Activated naive CD4-positive, alpha-beta T cell treated with anti-CD3 and anti-CD28 coated beads, Interleukin-2, amount 50 U/mL, for 24 hours (primary cell): ENCODE measurements at regions not wholly inside any gene's neighbourhood (a gene's known extent, or its start where the extent isn't known, plus 50 kb on each side); places are given as distances from the start of the nearest gene placed in this dataset.

Experiments used
- H3K27ac Mint-ChIP-seq: one replicate; pipeline ENCODE4 v1.8.0; 2021; ENCODE audit warnings: mild to moderate bottlenecking, mixed read lengths
- H3K27me3 Mint-ChIP-seq: one replicate; pipeline ENCODE4 v1.8.0; 2021; ENCODE audit warnings: mixed read lengths
- H3K36me3 Mint-ChIP-seq: one replicate; pipeline ENCODE4 v1.8.0; 2021; ENCODE audit warnings: mixed read lengths
- H3K4me1 Mint-ChIP-seq: one replicate; pipeline ENCODE4 v1.8.0; 2021; ENCODE audit warnings: mixed read lengths
- H3K4me3 Mint-ChIP-seq: one replicate; pipeline ENCODE4 v1.8.0; 2021; ENCODE audit warnings: mild to moderate bottlenecking, mixed read lengths
- H3K9me3 Mint-ChIP-seq: one replicate; pipeline ENCODE4 v1.8.0; 2021; ENCODE audit warnings: mixed read lengths

DNA sequence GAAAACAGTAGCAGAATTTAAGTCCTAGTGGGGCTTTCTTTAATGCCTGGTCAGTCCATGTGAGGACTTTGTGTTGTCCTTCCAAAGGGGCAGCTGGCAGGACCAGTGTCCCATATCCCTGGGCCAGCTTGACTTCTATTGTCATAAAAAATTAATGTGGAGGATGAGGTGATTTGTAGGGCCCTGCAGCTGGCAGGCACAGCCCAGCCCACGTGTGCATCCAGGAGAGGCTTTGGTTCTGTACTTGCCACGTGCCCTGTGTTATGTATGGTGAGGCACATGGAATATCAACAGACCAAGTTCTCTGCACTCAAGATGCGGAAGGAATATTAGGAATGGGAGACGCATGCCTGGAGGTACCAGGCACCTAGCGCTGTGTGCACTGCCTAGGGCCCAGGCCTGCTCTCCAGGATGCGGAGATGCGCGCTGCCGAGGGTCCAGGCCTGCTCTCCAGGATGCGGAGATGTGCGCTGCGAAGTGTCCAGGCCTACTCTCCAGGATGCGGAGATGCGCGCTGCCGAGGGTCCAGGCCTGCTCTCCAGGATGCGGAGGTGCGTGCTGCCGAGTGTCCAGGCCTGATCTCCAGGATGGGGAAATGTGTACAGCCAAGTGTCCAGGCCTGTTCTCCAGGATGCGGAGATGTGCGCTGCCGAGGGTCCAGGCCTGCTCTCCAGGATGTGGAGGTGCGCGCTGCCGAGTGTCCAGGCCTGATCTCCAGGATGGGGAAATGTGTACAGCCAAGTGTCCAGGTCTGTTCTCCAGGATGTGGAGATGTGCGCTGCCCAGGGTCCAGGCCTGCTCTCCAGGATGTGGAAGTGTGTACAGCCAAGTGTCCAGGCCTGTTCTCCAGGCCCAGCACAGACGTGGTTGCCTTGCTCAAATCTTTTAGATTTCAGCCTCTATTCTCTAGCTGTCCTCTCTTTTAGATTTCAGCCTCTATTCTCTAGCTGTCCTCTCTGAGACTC, 183.3 kb upstream of the ROPN1 start:
- Mint-ChIP-seq H3K9me3 (no peaks in the 10 kb centered on the region), H3K27ac (no peak overlapping the region), H3K27me3 (no peaks in the 10 kb centered on the region)

GRCh38 chr3:124177071-124177470, 185.1 kb upstream of the ROPN1 start:
- no peaks in the 10 kb centered on the region for H3K27me3 Mint-ChIP-seq
- H3K4me3 Mint-ChIP-seq, result no peak overlapping the region
- no peak overlapping the region for H3K27ac Mint-ChIP-seq
- H3K4me1 Mint-ChIP-seq, result no peaks in the 10 kb centered on the region
- H3K36me3 Mint-ChIP-seq, result no peaks in the 10 kb centered on the region
- H3K9me3 Mint-ChIP-seq, result no peaks in the 10 kb centered on the region

More for the DNA sequence above, 183.3 kb upstream of the ROPN1 start:
- Mint-ChIP-seq H3K4me1 (no peaks in the 10 kb centered on the region), H3K36me3 (no peaks in the 10 kb centered on the region), H3K4me3 (no peak overlapping the region)

DNA sequence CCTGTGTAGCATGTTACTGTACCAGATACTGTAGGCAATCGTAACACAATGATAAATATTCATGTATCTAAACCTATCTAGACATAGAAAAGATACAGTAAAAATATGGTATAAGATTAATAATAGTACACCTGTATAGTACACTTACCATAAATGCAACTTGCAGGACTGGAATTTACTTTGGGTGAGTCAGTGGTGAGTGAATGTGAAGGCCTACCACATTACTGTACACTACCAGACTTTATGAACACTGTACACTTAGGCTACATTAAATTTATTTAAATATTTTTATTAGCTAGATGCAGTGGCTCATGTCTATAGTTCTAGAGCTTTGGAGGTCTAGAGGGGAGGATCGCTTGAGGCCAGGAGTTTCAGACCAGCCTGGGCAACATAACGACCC, 186.6 kb upstream of the ROPN1 start:
- Mint-ChIP-seq H3K4me3 (no peak overlapping the region), H3K27me3 (no peaks in the 10 kb centered on the region), H3K36me3 (no peaks in the 10 kb centered on the region), H3K4me1 (no peaks in the 10 kb centered on the region), H3K27ac (no peak overlapping the region), H3K9me3 (no peaks in the 10 kb centered on the region)

DNA sequence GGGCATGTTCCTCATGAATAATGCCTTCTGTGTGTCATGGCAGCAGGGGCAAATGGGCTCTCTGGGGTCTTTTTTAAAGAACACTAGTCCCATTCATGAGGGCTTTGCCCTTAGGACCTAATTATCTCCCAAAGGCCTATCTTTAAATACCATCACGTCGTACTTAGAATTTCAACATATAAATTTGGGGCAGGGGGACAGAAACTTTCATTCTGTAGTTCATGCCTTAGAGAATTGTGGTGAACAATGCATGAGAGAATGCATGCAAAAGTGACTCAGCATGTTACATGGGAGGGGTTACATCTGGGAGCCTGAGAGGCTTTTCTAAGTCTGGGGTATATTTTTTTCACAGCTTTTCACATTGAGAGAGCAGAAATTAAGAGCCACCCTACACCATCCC, 208.5 kb upstream of the ROPN1 start:
- Mint-ChIP-seq H3K9me3 (no peaks in the 10 kb centered on the region), H3K4me1 (no peaks in the 10 kb centered on the region), H3K4me3 (no peak overlapping the region), H3K27me3 (peaks cover 12% of the 10 kb centered on the region), H3K36me3 (no peaks in the 10 kb centered on the region), H3K27ac (no peak overlapping the region)

DNA sequence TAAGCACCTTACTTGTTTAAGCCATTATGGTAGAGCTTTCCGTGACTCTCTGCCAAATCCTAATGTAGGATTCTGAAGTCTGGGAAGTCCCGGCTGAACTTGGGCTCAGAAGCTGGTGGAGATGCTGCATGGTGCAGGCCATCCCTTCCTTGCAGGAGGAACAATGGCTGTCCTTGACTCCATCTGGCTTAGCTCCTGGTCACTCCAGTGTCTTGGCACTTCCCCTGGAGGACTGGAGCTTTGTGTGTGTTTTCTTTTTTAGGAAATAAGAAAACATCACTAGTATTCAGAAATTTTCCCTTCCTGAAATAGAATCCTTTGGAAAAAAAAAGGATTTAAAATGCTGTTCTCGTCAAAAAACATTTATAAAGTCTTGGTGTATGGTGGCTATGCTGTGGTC, 209.3 kb upstream of the ROPN1 start:
- H3K4me3 Mint-ChIP-seq, result no peak overlapping the region
- H3K36me3 Mint-ChIP-seq, result no peaks in the 10 kb centered on the region
- no peaks in the 10 kb centered on the region for H3K4me1 Mint-ChIP-seq
- no peaks in the 10 kb centered on the region for H3K9me3 Mint-ChIP-seq
- H3K27me3 Mint-ChIP-seq, result peaks cover 15% of the 10 kb centered on the region
- no peak overlapping the region for H3K27ac Mint-ChIP-seq

GRCh38 chr3:124201786-124202185, 209.9 kb upstream of the ROPN1 start:
- H3K27ac Mint-ChIP-seq, result no peak overlapping the region
- no peaks in the 10 kb centered on the region for H3K4me1 Mint-ChIP-seq
- H3K9me3 Mint-ChIP-seq, result no peaks in the 10 kb centered on the region
- no peak overlapping the region for H3K4me3 Mint-ChIP-seq
- H3K36me3 Mint-ChIP-seq, result no peaks in the 10 kb centered on the region
- peaks cover 16% of the 10 kb centered on the region for H3K27me3 Mint-ChIP-seq

DNA sequence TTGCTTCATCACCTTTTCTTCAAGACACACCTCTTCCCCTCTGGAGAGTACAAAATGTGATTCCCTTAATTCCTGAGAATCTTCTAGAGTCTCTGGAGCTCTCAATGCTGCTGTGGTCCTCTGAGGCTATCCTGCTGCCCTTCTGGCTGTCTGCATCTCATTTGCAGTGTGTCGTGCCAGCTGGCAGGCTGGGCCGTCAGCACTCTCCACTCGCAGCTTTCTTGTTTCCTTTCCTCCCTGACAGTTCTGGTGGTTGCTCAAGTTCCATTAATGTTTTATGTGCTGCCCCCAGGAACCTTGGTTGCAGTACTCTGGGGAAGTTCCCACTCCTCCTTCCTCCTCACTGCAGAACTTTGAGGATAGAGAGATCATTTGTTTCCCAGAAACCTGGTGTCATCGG, 210.8 kb upstream of the ROPN1 start:
- H3K36me3 Mint-ChIP-seq, result no peaks in the 10 kb centered on the region
- no peaks in the 10 kb centered on the region for H3K4me1 Mint-ChIP-seq
- no peak overlapping the region for H3K27ac Mint-ChIP-seq
- no peaks in the 10 kb centered on the region for H3K9me3 Mint-ChIP-seq
- H3K27me3 Mint-ChIP-seq, result peaks cover 16% of the 10 kb centered on the region
- no peak overlapping the region for H3K4me3 Mint-ChIP-seq

- Mint-ChIP-seq H3K27me3 (peaks cover 14% of the 10 kb centered on the region), H3K4me1 (no peaks in the 10 kb centered on the region), H3K36me3 (no peaks in the 10 kb centered on the region), H3K4me3 (no peak overlapping the region), H3K9me3 (peaks cover 3% of the 10 kb centered on the region), H3K27ac (no peak overlapping the region)
Measured at GRCh38 chr3:124203292-124203691, 211.4 kb upstream of the ROPN1 start.

- Mint-ChIP-seq H3K4me3 (no peak overlapping the region), H3K4me1 (no peaks in the 10 kb centered on the region), H3K9me3 (peaks cover 3% of the 10 kb centered on the region), H3K27ac (no peak overlapping the region), H3K36me3 (no peaks in the 10 kb centered on the region), H3K27me3 (peaks cover 14% of the 10 kb centered on the region)
Measured at GRCh38 chr3:124206225-124207055, 214.5 kb upstream of the ROPN1 start.

GRCh38 chr3:124207077-124207476, 215.2 kb upstream of the ROPN1 start:
- H3K36me3 Mint-ChIP-seq, result no peaks in the 10 kb centered on the region

DNA sequence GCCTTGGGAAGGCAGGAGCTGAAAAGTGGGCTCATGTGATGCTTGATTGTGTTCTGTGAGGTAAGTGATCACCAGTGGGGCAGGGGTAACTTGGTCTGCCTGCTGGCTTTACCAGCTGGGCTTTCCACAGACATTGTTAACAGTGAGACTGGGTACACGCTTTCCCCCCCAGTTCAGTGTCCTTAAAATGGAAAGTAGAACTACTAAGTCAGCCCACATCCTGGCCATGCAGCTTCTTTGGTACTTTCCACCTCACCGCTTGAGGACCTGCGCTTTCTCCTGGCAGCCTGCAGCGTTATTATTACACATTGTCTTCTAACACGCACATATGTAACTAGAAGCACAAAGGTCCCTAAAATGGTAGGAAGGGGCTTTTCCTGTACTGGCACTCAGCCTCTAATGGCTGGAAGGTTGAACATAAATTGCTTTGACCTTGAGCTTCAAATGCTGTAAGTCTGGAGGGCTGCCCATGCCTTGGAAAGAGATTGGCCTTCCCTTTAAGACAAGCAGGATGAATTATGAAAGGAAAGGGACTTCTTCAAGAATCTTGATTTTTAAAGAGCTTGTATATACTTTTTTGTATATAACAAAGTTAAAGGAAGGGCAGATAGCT, 216.1 kb upstream of the ROPN1 start:
- Mint-ChIP-seq H3K27me3 (peaks cover 14% of the 10 kb centered on the region), H3K9me3 (peaks cover 3% of the 10 kb centered on the region), H3K36me3 (no peaks in the 10 kb centered on the region), H3K27ac (no peak overlapping the region), H3K4me3 (no peak overlapping the region), H3K4me1 (no peaks in the 10 kb centered on the region)

More at GRCh38 chr3:124207077-124207476, 215.2 kb upstream of the ROPN1 start:
- Mint-ChIP-seq H3K9me3 (peaks cover 3% of the 10 kb centered on the region), H3K4me1 (no peaks in the 10 kb centered on the region), H3K27ac (no peak overlapping the region), H3K27me3 (peaks cover 12% of the 10 kb centered on the region), H3K4me3 (no peak overlapping the region)

GRCh38 chr3:124209426-124209825, 217.5 kb upstream of the ROPN1 start:
- H3K9me3 Mint-ChIP-seq, result peaks cover 3% of the 10 kb centered on the region
- H3K27me3 Mint-ChIP-seq, result peaks cover 14% of the 10 kb centered on the region
- H3K27ac Mint-ChIP-seq, result no peak overlapping the region
- no peaks in the 10 kb centered on the region for H3K4me1 Mint-ChIP-seq
- H3K4me3 Mint-ChIP-seq, result no peak overlapping the region
- H3K36me3 Mint-ChIP-seq, result no peaks in the 10 kb centered on the region

DNA sequence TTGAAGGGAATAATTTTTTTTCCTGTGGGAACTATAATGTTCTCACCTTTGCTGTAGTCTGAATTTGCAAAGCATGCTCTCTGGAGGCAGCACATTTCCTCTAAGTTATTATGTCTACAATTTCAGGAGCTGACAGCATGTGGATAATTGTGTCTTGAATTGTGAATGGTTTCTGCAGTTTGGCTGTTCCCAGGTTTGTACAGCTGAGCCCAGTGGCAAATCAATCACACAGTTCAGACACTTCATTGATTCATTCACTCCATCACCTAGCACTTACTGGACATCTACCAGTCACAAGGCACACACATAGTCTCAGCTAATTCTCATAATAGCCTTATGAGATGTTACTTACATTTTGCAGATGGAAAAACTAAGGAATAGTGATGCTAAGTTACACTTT, 219.0 kb upstream of the ROPN1 start:
- Mint-ChIP-seq H3K9me3 (peaks cover 3% of the 10 kb centered on the region), H3K4me1 (no peaks in the 10 kb centered on the region), H3K36me3 (no peaks in the 10 kb centered on the region), H3K4me3 (no peak overlapping the region), H3K27ac (no peak overlapping the region), H3K27me3 (peaks cover 9% of the 10 kb centered on the region)

DNA sequence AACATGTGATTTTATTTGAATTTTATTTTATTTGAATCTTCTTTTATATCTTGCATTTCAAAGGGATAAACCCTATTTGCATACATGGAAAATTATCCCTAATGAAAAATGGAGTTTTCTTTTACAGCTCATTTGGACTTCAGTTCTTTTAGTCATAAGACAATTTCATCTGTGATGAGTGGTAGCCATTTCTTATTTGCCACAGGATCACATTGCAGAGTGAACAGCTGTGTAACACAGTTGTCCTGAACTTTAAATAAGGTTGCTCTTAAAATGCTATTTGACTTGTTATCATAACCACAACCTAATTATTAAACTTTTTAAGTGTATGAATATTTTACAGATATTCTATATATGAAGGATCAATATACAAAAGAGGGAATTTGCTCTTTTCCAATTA, 221.7 kb upstream of the ROPN1 start:
- no peaks in the 10 kb centered on the region for H3K4me1 Mint-ChIP-seq
- H3K27me3 Mint-ChIP-seq, result peaks cover 5% of the 10 kb centered on the region
- H3K27ac Mint-ChIP-seq, result no peak overlapping the region
- H3K4me3 Mint-ChIP-seq, result no peak overlapping the region
- H3K9me3 Mint-ChIP-seq, result no peaks in the 10 kb centered on the region
- H3K36me3 Mint-ChIP-seq, result no peaks in the 10 kb centered on the region

- H3K27ac Mint-ChIP-seq, result no peak overlapping the region
- H3K4me3 Mint-ChIP-seq, result no peak overlapping the region
- no peaks in the 10 kb centered on the region for H3K9me3 Mint-ChIP-seq
Measured at GRCh38 chr3:124217542-124217941, 225.6 kb upstream of the ROPN1 start.

GRCh38 chr3:124221422-124221821, 229.5 kb upstream of the ROPN1 start:
- Mint-ChIP-seq H3K4me3 (no peak overlapping the region), H3K9me3 (no peaks in the 10 kb centered on the region), H3K36me3 (no peaks in the 10 kb centered on the region), H3K27ac (no peak overlapping the region), H3K4me1 (no peaks in the 10 kb centered on the region), H3K27me3 (no peaks in the 10 kb centered on the region)

More at GRCh38 chr3:124217542-124217941, 225.6 kb upstream of the ROPN1 start:
- H3K27me3 Mint-ChIP-seq, result no peaks in the 10 kb centered on the region
- no peaks in the 10 kb centered on the region for H3K36me3 Mint-ChIP-seq
- no peaks in the 10 kb centered on the region for H3K4me1 Mint-ChIP-seq
